GM23248 (cell line): ENCODE measurements at regions not wholly inside any gene's neighbourhood (a gene's known extent, or its start where the extent isn't known, plus 50 kb on each side); places are given as distances from the start of the nearest gene placed in this dataset.

Experiments used
- EZH2 ChIP-seq: fragments of 200-600 bp; sonication (generic); IDR thresholded peaks from 2 replicates; pipeline ENCODE4 v1.6.1; 2018; ENCODE audit warnings: antibody characterized with exemption, mild to moderate bottlenecking; ENCODE audit not compliant: insufficient read depth, poor library complexity, severe bottlenecking
- EZH2phosphoT487 ChIP-seq: fragments of 200-600 bp; sonication (generic); IDR thresholded peaks from 2 replicates; pipeline ENCODE4 v1.6.1; 2018; ENCODE audit warnings: antibody characterized with exemption, moderate library complexity, mild to moderate bottlenecking, low read depth; ENCODE audit not compliant: insufficient read depth

GRCh38 chr15:62903437-62903836 is 139.1 kb upstream of the TPM1 start:
- no peak for TF ChIP-seq EZH2
- TF ChIP-seq EZH2phosphoT487, result no peak
